Pancreas (tissue), 10 donors: ENCODE measurements at regions not wholly inside any gene's neighbourhood (a gene's known extent, or its start where the extent isn't known, plus 50 kb on each side); places are given as distances from the start of the nearest gene placed in this dataset.

Source experiments
- ATAC-seq, 4 donors: fragments of 200-7000 bp; cut with Tn5 transposase; one replicate each; pipeline versions ENCODE4 v1.8.0 to v1.9.1; 2020; ENCODE audit warnings: mild to moderate bottlenecking in 4 of 4, moderate library complexity in 4 of 4
- DNase-seq, 6 donors: peaks; one replicate each; pipeline ENCODE4 v3.0.0-alpha.2; 2020
- FAIRE-seq: peaks from 2 replicates; lab custom pipeline; 2012; peaks lifted over from hg19 to GRCh38; lab: Jason Lieb, UNC
- H3K27ac ChIP-seq, 4 donors: fragments of 200-600 bp; sonication (generic); 1 replicate in 3 of 4; 2 replicates in 1 of 4; pipeline versions ENCODE4 v1.5.0 to v1.8.0; 2020
- H3K27me3 ChIP-seq, 4 donors: fragments of 200-600 bp; one replicate each; pipeline ENCODE4 v1.8.0; 2021
- H3K36me3 ChIP-seq, 3 donors: fragments of 200-600 bp; sonication (generic) in 1 of 3; one replicate each; pipeline versions ENCODE4 v1.5.0 to v1.8.0; 2020 to 2021
- H3K4me1 ChIP-seq, 3 donors: fragments of 200-600 bp; one replicate each; pipeline ENCODE4 v1.8.0; 2021
- H3K4me3 ChIP-seq, 4 donors: fragments of 200-600 bp; sonication (generic) in 2 of 4; one replicate each; pipeline versions ENCODE4 v1.5.0 to v1.8.0; 2020 to 2021
- H3K9me3 ChIP-seq, 4 donors: fragments of 200-600 bp; one replicate each; pipeline ENCODE4 v1.8.0; 2021
- CTCF ChIP-seq, 4 donors: fragments of 200-600 bp; sonication (generic) in 3 of 4; IDR thresholded peaks; one replicate each; pipeline versions ENCODE4 v1.5.0 to v1.8.0; 2021; ENCODE audit warnings: antibody characterized with exemption in 4 of 4
- WGBS, 2 donors: extraction: QIAGEN DNeasy Blood & Tissue Kit; methylation state at CpG; one replicate each; pipeline ENCODE4 v1.1.7; 2013; 5-methylcytosine and 5-hydroxymethylcytosine counted together
- intact Hi-C, 3 donors: fragments of 100-400 bp; cut with DNase I; formaldehyde crosslinking; loops; one replicate each; pipeline versions ENCODE4 v1.11.1 to v1.14.2; 2022
- donor health status: healthy with polysubstance abuse.
- donor health status: DM: no; HTN: no; CAD: no; lungs with moderate emphysema.
- donor health status: DM: no; HTN: no; CAD: no.
- donor health status: control.
- donor health status: control.
- donor health status: Bipolar disorder and iron deficiency.
- donor health status: DM: yes; HTN: yes; CAD: no.
- donor health status: DM: no; HTN: no; CAD: no.
- donor health status: DM: no; HTN: no; CAD: no.
- donor health status: DM: yes; HTN: yes; CAD: no.

- Histone ChIP-seq H3K9me3 (no peaks in the 10 kb centered on the region), H3K27ac (no peak overlapping the region), H3K27me3 (no peaks in the 10 kb centered on the region), H3K4me1 (no peaks in the 10 kb centered on the region), H3K4me3 (no peak overlapping the region), H3K36me3 (no peaks in the 10 kb centered on the region)
- no peak for ATAC-seq
- intact Hi-C loops: no loop called here
- WGBS, 2 donors: 63 to 68% methylated on average over 3 of the region's 3 CpGs
- no peak for TF ChIP-seq CTCF (IDR thresholded peaks at IDR 0.05)
- FAIRE-seq: no peak
- DNase-seq: no peak
These were observed 84.7 kb downstream of the LHX9 start for GRCh38 chr1:198001776-198002408.

GRCh38 chr1:198003468-198003867 is 86.3 kb downstream of the LHX9 start:
- no peak for TF ChIP-seq CTCF (IDR thresholded peaks at IDR 0.05)
- Histone ChIP-seq H3K9me3 (no peaks in the 10 kb centered on the region), H3K4me1 (no peaks in the 10 kb centered on the region), H3K36me3 (no peaks in the 10 kb centered on the region), H3K4me3 (no peak overlapping the region), H3K27ac (no peak overlapping the region), H3K27me3 (no peaks in the 10 kb centered on the region)
- DNase-seq (peak in 1 of 6 donors; percentile 16), FAIRE-seq (no peak), ATAC-seq (peak; percentile 43 to 97 (median 86))
- 41 to 51% methylated on average over 2 of the region's 2 CpGs for WGBS, 2 donors
- intact Hi-C loops: no loop called here

GRCh38 chr1:198007011-198007410 is 89.8 kb downstream of the LHX9 start:
- ATAC-seq (no peak), FAIRE-seq (no peak), DNase-seq (no peak)
- Histone ChIP-seq H3K27me3 (no peaks in the 10 kb centered on the region), H3K4me1 (no peaks in the 10 kb centered on the region), H3K4me3 (no peak overlapping the region), H3K27ac (no peak overlapping the region), H3K36me3 (no peaks in the 10 kb centered on the region), H3K9me3 (no peaks in the 10 kb centered on the region)
- TF ChIP-seq CTCF (IDR thresholded peaks at IDR 0.05): no peak
- 84 to 92% methylated on average over 1 of the region's 1 CpG for WGBS, 2 donors
- intact Hi-C loops: no loop called here

- no peaks in the 10 kb centered on the region for H3K27me3 ChIP-seq
- H3K36me3 ChIP-seq: no peaks in the 10 kb centered on the region
- no peaks in the 10 kb centered on the region for H3K4me1 ChIP-seq
- 40 to 44% methylated on average over 5 of the region's 5 CpGs for WGBS, 2 donors
- ATAC-seq (no peak), FAIRE-seq (no peak), DNase-seq (no peak)
- TF ChIP-seq CTCF (IDR thresholded peaks at IDR 0.05): no peak
- no peak overlapping the region for H3K4me3 ChIP-seq
- no peak overlapping the region for H3K27ac ChIP-seq
- intact Hi-C loops: no loop called here
- no peaks in the 10 kb centered on the region for H3K9me3 ChIP-seq
These were observed 90.8 kb downstream of the LHX9 start for GRCh38 chr1:198007687-198008607.

GRCh38 chr1:198014355-198014754 is 97.2 kb downstream of the LHX9 start:
- no peaks in the 10 kb centered on the region for H3K4me1 ChIP-seq
- no peaks in the 10 kb centered on the region for H3K27me3 ChIP-seq
- FAIRE-seq: no peak
- H3K27ac ChIP-seq: no peak overlapping the region
- H3K4me3 ChIP-seq: no peak overlapping the region
- 69 to 79% methylated on average over 1 of the region's 1 CpG for WGBS, 2 donors
- intact Hi-C loops: no loop called here
- H3K36me3 ChIP-seq: no peaks in the 10 kb centered on the region
- no peak for TF ChIP-seq CTCF (IDR thresholded peaks at IDR 0.05)
- ATAC-seq: no peak
- H3K9me3 ChIP-seq: no peaks in the 10 kb centered on the region
- DNase-seq: no peak
